Activated CD4-positive, alpha-beta T cell treated with anti-CD3 and anti-CD28 coated beads for 36 hours (primary cell): ENCODE measurements at regions not wholly inside any gene's neighbourhood (a gene's known extent, or its start where the extent isn't known, plus 50 kb on each side); places are given as distances from the start of the nearest gene placed in this dataset.

Source experiments
- ATAC-seq: fragments of 200-7000 bp; cut with Tn5 transposase; one replicate; pipeline ENCODE4 v1.10.0; 2021; ENCODE audit warnings: mild to moderate bottlenecking, moderate library complexity
- CTCF ChIA-PET: fragments of 350-600 bp; sonication (Branson Sonifier 250); formaldehyde crosslinking; loops from one replicate; lab custom pipeline; 2021; ENCODE audit warnings: antibody characterized with exemption; lab: Charles Lee
- POLR2A ChIA-PET: fragments of 350-600 bp; sonication (Branson Sonifier 250); formaldehyde crosslinking; loops from one replicate; lab custom pipeline; 2021; ENCODE audit warnings: antibody characterized with exemption, inconsistent platforms; lab: Charles Lee
- DNase-seq: peaks from one replicate; pipeline ENCODE4 v3.0.0-alpha.2; 2020
- H3K27ac Mint-ChIP-seq: one replicate; pipeline ENCODE4 v1.8.0; 2021; ENCODE audit warnings: mixed read lengths
- H3K27me3 Mint-ChIP-seq: one replicate; pipeline ENCODE4 v1.8.0; 2021; ENCODE audit warnings: mixed read lengths
- H3K36me3 Mint-ChIP-seq: one replicate; pipeline ENCODE4 v1.8.0; 2021; ENCODE audit warnings: low read depth, mixed read lengths
- H3K4me1 Mint-ChIP-seq: one replicate; pipeline ENCODE4 v1.8.0; 2021; ENCODE audit warnings: mixed read lengths
- H3K4me3 Mint-ChIP-seq: one replicate; pipeline ENCODE4 v1.8.0; 2021; ENCODE audit warnings: mild to moderate bottlenecking, moderate library complexity, mixed read lengths
- H3K9me3 Mint-ChIP-seq: one replicate; pipeline ENCODE4 v1.8.0; 2021; ENCODE audit warnings: low read depth, mixed read lengths
- intact Hi-C, 2 experiments: fragments of 100-400 bp; cut with DNase I in 1 of 2; cut with micrococcal nuclease in 1 of 2; formaldehyde crosslinking; loops; one replicate each; pipeline versions ENCODE4 v1.14.2 to v1.15.1; 2022 to 2024; cut with DNase I, micrococcal nuclease

DNA sequence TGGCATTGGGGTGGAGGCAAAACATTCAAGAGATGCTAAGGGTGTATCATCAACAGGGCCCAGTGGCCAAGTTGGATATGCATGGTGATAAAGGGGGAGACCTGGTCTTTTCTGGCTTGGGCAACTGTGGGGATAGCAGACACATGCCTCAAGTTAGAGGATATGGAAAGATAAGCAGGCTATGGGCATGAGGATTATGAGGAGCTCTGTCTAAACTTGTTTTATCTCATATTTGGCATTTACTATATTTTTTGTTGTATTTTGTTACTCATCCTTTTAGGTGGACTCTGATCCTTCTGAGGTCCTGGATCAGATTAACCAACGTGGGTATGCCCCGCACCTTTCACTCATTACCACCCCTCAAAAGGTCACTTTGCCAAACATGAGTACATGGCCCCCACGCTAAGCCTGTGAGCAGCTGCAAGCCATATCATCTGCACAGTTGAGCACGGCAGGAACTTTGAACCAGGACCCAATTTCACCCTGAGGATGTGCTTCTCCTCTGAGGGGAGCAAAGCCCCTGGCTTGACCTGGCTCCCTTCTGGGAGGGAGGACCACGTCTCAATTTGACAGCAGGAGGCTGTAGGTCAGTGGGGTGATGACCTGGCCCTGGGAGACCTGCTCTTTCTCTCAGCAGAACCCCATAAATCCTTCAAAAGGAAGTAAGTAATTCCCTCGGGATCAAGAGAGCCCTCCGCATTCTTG, 71.1 kb upstream of the CD180 start:
- Mint-ChIP-seq H3K27me3 (no peaks in the 10 kb centered on the region), H3K36me3 (no peaks in the 10 kb centered on the region), H3K4me3 (no peak overlapping the region), H3K27ac (no peak overlapping the region), H3K4me1 (no peaks in the 10 kb centered on the region), H3K9me3 (peaks cover 2% of the 10 kb centered on the region)
- POLR2A ChIA-PET: no interaction called here
- CTCF ChIA-PET: interaction anchor here (1.6 kb wide), 1 partner anchor 21 kb away, joined by 4 read pairs; no protein-coding TSS in a partner anchor
- no peak for ATAC-seq
- intact Hi-C loops: no loop called here
- DNase-seq: no peak

DNA sequence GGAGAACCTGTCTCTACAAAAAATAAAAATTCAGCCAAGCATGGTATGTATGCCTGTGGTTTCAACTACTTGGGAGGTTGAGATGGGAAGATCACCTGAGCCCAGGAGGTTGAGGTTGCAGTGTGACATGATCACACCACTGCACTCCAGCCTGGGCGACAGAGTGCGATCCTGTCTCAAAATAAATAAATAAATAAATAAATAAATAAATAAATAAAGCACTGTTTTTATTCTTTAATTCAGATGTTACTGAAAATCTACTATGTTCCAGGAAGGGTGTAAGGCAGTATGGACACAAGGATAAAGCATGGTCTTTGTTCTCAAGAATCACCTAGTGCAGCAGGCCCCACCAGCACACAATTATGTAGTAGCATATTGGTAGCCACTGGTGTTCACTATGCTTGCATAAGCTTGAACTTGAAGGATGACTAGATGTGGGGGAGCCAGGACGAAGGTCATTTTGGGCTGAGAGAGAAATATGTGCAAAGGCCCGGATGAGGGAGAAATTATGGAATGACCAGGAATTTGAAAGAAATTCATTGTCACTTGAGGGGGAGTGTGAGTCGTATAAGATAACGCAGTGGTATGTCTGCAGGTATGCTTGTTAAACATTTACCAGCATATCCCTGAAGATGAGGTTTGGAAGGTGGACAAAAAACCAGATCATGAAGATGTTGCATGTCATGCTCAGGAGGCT, 70.2 kb upstream of the CD180 start:
- Mint-ChIP-seq H3K4me1 (no peaks in the 10 kb centered on the region), H3K27me3 (no peaks in the 10 kb centered on the region), H3K36me3 (no peaks in the 10 kb centered on the region), H3K4me3 (no peak overlapping the region), H3K9me3 (peaks cover 2% of the 10 kb centered on the region), H3K27ac (no peak overlapping the region)
- DNase-seq (no peak), ATAC-seq (no peak)
- CTCF ChIA-PET: interaction anchor here (1.6 kb wide), 1 partner anchor 20 kb away, joined by 4 read pairs; no protein-coding TSS in a partner anchor
- intact Hi-C loops: no loop called here
- POLR2A ChIA-PET: no interaction called here

DNA sequence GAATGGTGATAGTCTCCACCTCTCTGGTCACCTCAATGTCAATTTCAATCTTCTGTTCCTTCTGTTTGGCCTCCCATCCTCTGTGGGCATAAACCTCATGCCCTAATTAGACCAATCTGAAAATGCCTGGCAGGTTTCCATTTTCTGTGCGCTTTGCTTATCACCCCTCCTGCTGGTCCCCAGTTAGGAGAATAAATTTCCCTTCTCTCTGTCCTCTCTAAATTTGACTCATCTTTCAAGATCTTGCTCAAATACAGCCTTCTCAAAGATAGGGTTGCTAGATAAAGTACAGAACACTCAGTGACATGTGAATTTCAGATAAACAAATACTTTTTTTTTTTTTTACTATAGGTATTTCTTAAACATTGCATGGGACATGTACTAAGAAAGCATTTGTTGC, 69.4 kb upstream of the CD180 start:
- peaks cover 2% of the 10 kb centered on the region for H3K9me3 Mint-ChIP-seq
- H3K27ac Mint-ChIP-seq: no peak overlapping the region
- ATAC-seq (no peak), DNase-seq (no peak)
- intact Hi-C loops: no loop called here
- H3K27me3 Mint-ChIP-seq: no peaks in the 10 kb centered on the region
- no peaks in the 10 kb centered on the region for H3K36me3 Mint-ChIP-seq
- ChIA-PET CTCF (interaction anchor here (0.7 to 1.6 kb wide), 2 partner anchors 19 to 1756 kb away, joined by 3 to 4 read pairs; no protein-coding TSS in a partner anchor), POLR2A (no interaction called here)
- no peak overlapping the region for H3K4me3 Mint-ChIP-seq
- H3K4me1 Mint-ChIP-seq: no peaks in the 10 kb centered on the region

DNA sequence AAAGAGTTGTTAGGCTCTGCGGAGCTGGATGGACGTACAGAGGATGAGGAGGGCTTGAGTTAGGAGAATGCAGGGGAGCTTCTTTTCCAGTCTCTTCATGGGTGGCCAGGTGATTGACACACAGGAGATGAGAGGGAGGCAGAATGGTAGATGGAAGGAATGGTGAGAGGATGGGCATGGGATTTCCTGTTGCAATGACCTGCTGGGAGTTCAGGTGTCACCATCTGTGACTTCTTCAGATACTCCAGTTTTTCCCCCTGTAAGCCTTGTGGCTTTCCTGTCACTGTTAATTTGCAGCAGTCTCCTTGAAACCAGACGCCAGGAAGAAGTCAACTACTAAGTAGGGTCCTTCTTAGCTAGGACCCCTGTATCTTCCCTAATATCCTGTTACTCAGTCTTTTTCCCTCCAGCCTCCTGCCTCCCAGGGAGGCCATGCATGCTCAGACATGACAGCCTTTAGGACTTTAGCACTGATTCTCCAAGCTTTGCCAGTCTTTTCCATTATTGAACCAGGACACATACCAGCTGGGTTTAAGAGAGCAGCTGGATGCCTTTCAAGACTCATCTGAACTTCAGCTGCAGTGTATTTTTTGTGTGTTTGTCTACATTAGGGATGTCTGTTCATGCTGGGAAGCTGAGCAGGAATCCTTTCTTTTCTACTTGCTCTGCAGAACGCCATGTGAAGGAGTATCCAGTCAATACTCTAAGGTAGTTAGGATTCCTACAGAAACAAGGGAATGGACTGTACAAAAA, 67.2 kb upstream of the CD180 start:
- Mint-ChIP-seq H3K4me3 (no peak overlapping the region), H3K36me3 (no peaks in the 10 kb centered on the region), H3K27ac (no peak overlapping the region), H3K27me3 (peaks cover 4% of the 10 kb centered on the region), H3K4me1 (no peaks in the 10 kb centered on the region), H3K9me3 (no peaks in the 10 kb centered on the region)
- ChIA-PET CTCF (interaction anchor here (0.5 to 2.0 kb wide), 5 partner anchors 17 to 1074 kb away, joined by 3 to 6 read pairs (median 3); no protein-coding TSS in a partner anchor), POLR2A (no interaction called here)
- ATAC-seq: no peak
- intact Hi-C loops: no loop called here
- DNase-seq: no peak

DNA sequence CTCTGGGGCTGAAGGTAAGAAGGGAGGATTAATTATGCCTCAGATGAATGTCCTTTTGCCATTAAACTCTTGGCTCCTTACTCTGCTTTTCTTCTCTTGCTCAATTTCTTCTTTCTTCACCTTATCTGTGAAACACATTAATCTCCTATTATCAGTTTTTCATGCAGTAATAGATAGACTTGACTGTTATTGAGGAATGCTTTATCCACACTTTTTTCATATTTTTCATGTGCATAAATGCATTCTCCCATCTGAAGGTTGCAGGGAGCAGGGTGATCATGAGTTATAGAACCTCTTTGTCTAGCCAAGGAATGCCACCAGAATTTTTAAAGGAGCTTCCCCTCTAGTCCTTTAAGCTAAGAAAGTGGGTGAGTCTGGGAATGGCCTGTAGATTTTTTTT, 66.4 kb upstream of the CD180 start:
- ChIA-PET CTCF (interaction anchor here (0.6 kb wide), 1 partner anchor 1075 kb away, joined by 3 read pairs; no protein-coding TSS in a partner anchor), POLR2A (no interaction called here)
- ATAC-seq: no peak

DNA sequence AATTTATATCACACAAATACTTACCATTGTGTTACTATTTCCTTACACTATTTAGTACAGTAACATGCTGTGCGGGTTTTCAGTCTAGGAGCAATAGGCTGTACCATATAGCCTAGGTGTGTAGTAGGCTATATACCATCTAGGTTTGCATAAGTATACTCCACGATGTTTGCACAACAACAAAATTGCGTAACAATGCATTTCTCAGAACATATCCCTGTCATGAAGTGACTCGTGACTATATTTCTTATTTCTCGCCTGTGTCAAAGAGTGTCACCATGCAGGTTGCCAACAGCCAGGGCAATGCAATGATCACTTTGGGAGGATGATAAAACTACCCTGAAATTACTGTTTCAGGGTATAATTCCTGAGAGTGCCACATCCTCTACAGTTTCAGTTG, 65.6 kb upstream of the CD180 start:
- CTCF ChIA-PET: no interaction called here
- intact Hi-C loops: no loop called here
- DNase-seq: no peak
- H3K4me3 Mint-ChIP-seq: no peak overlapping the region
- no peaks in the 10 kb centered on the region for H3K4me1 Mint-ChIP-seq
- no peak overlapping the region for H3K27ac Mint-ChIP-seq
- POLR2A ChIA-PET: no interaction called here
- no peaks in the 10 kb centered on the region for H3K36me3 Mint-ChIP-seq
- peaks cover 4% of the 10 kb centered on the region for H3K27me3 Mint-ChIP-seq
- H3K9me3 Mint-ChIP-seq: no peaks in the 10 kb centered on the region
- no peak for ATAC-seq

More for the DNA sequence above, 66.4 kb upstream of the CD180 start:
- Mint-ChIP-seq H3K4me3 (no peak overlapping the region), H3K36me3 (no peaks in the 10 kb centered on the region), H3K27me3 (peaks cover 4% of the 10 kb centered on the region), H3K9me3 (no peaks in the 10 kb centered on the region), H3K27ac (no peak overlapping the region), H3K4me1 (no peaks in the 10 kb centered on the region)
- intact Hi-C loops: no loop called here
- no peak for DNase-seq

DNA sequence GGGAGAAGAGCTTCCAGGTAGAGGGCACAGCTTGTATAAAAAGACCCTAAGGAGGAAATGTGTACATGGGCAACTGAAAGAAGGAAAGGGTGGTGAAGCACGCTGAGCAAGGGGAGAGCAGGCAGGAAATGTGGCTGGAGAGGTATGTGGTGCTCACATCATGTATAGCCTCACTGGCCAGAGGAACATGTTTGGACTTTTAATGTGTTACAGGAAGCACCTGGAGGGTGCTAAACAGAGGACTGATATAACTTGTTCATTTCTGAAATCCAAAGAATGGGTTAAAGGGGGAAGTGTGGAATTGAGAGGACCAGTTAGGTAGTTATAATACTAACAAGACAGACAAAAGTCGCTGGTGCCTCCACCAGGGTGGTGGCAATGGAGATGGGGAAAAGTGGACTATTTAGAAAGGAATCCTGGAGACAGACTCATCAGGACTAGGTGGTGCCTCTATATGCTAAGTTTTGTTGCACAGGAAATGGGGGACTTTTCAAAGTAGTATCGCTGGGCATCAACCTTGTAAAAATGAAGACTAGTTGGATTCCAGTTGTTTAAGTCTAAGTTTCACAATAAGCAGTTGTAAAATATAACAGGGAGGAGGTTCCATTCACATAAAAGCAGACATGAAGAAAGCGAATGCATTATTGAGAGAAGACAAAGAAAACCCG, 63.1 kb upstream of the CD180 start:
- POLR2A ChIA-PET: no interaction called here
- no peak overlapping the region for H3K4me3 Mint-ChIP-seq

DNA sequence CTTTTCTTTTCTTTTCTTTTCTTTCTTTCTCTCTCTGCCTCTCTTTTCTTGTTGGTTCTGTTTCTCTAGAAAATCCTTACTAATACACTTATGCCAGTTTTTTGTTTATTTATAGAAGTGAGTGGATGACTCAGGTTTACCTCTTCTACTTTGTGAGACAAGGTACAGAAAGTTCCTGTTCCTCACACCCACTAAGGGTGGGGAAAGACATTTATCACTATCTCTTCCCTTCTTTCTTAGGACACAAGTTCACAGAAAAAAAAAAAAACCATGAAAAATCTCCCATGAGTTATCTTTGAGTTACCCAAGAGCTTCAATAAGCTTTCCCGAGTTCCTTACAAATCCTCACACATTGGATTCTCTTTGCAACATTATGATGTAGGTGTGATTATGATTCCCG, 60.9 kb upstream of the CD180 start:
- CTCF ChIA-PET: interaction anchor here (0.8 to 1.0 kb wide), 2 partner anchors 11 to 13 kb away, joined by 3 read pairs; no protein-coding TSS in a partner anchor
- H3K27ac Mint-ChIP-seq: no peak overlapping the region

More for the DNA sequence above, 63.1 kb upstream of the CD180 start:
- DNase-seq: no peak
- intact Hi-C loops: no loop called here
- peaks cover 4% of the 10 kb centered on the region for H3K27me3 Mint-ChIP-seq
- CTCF ChIA-PET: no interaction called here
- no peak for ATAC-seq
- H3K9me3 Mint-ChIP-seq: no peaks in the 10 kb centered on the region
- no peaks in the 10 kb centered on the region for H3K4me1 Mint-ChIP-seq
- H3K27ac Mint-ChIP-seq: no peak overlapping the region
- H3K36me3 Mint-ChIP-seq: no peaks in the 10 kb centered on the region

DNA sequence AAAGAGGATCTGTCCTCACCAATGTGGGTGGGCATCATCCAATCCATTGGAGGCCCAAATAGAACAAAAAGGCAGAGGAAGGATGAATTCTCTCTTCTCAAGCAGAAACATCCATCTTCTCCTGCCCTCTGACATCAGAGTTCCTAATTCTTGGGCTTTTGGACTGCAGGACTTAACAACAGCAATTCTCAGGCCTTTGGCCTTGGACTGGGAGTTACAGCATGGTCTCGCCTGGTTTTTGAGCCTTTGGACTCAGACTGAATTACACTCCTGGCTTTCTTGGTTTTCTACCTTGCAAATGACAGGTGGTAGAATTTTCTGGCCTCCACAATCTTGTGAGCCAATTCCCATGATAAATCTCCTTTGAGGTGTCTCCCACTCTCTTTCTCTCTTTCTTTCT, 60.5 kb upstream of the CD180 start:
- Mint-ChIP-seq H3K27me3 (peaks cover 4% of the 10 kb centered on the region), H3K27ac (no peak overlapping the region), H3K4me3 (no peak overlapping the region), H3K9me3 (no peaks in the 10 kb centered on the region), H3K36me3 (no peaks in the 10 kb centered on the region), H3K4me1 (no peaks in the 10 kb centered on the region)
- POLR2A ChIA-PET: no interaction called here
- CTCF ChIA-PET: interaction anchor here (0.8 to 1.0 kb wide), 2 partner anchors 12 kb away, joined by 3 read pairs; no protein-coding TSS in a partner anchor
- DNase-seq (no peak), ATAC-seq (no peak)
- intact Hi-C loops: no loop called here

More for the DNA sequence above, 60.9 kb upstream of the CD180 start:
- no peaks in the 10 kb centered on the region for H3K4me1 Mint-ChIP-seq
- DNase-seq (no peak), ATAC-seq (no peak)
- H3K27me3 Mint-ChIP-seq: peaks cover 4% of the 10 kb centered on the region
- H3K4me3 Mint-ChIP-seq: no peak overlapping the region
- POLR2A ChIA-PET: no interaction called here
- H3K36me3 Mint-ChIP-seq: no peaks in the 10 kb centered on the region
- H3K9me3 Mint-ChIP-seq: no peaks in the 10 kb centered on the region
- intact Hi-C loops: no loop called here

DNA sequence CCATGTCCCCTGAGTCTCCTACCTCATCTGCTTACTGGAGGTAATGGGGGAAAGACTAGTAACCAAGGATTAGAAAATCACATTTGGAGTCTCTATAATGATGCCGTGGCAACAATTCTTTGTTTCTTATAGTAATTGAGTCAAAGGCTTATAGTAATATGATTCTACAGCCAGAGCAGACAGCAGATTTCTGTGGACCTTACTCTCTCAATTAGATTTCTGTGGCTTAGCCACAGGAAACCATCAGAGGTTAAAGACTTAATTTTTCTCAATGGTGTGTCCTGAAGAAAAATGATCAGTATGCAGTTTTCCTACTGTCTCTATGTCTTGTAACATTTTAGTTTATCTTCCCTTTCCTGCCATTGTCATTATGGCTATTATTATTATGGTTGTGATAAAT, 59.3 kb upstream of the CD180 start:
- ChIA-PET CTCF (interaction anchor here (1.8 kb wide), 1 partner anchor 9 kb away, joined by 7 read pairs; no protein-coding TSS in a partner anchor), POLR2A (no interaction called here)
- H3K9me3 Mint-ChIP-seq: no peaks in the 10 kb centered on the region
- H3K27me3 Mint-ChIP-seq: peaks cover 4% of the 10 kb centered on the region
- ATAC-seq: no peak
- H3K4me3 Mint-ChIP-seq: no peak overlapping the region
- H3K27ac Mint-ChIP-seq: no peak overlapping the region
- H3K4me1 Mint-ChIP-seq: no peaks in the 10 kb centered on the region
- intact Hi-C loops: no loop called here
- no peak for DNase-seq
- H3K36me3 Mint-ChIP-seq: no peaks in the 10 kb centered on the region

DNA sequence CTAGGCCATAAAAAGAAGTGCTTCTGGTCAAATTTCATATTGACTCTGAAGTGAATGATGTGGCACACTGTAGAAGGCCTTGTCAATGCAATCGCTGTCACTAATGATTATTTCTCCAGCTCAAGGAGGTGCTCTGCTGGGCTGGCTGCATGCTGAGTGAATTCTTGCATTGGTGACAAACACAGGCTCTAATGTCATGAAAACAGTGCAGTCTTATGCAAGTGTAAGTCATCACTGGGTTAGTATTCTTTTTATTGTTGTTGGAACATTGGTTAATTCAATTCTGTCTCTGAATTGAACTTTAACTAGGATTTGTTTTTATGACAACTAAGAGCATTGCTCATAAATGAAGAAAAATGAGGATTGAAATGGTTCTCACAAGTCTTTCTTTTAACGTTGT, 57.3 kb upstream of the CD180 start:
- intact Hi-C loops: no loop called here
- POLR2A ChIA-PET: interaction anchor here (0.7 kb wide), 1 partner anchor 121 kb away, joined by 3 read pairs; no protein-coding TSS in a partner anchor
- DNase-seq (no peak), ATAC-seq (no peak)
- Mint-ChIP-seq H3K27me3 (no peaks in the 10 kb centered on the region), H3K36me3 (no peaks in the 10 kb centered on the region), H3K9me3 (no peaks in the 10 kb centered on the region), H3K4me1 (no peaks in the 10 kb centered on the region), H3K4me3 (no peak overlapping the region), H3K27ac (no peak overlapping the region)
- CTCF ChIA-PET: interaction anchor here (1.0 to 2.6 kb wide), 2 partner anchors 10 to 93 kb away, joined by 4 to 8 read pairs; no protein-coding TSS in a partner anchor
